Ovary (tissue), 3 donors: ENCODE measurements at regions not wholly inside any gene's neighbourhood (a gene's known extent, or its start where the extent isn't known, plus 50 kb on each side); places are given as distances from the start of the nearest gene placed in this dataset.

ENCODE experiments used
- CTCF ChIP-seq, 3 donors: fragments of 450-650 bp in 2 of 3; fragments of 200-600 bp in 1 of 3; IDR thresholded peaks; one replicate each; pipeline versions ENCODE4 v1.5.1 to v1.8.0; 2016 to 2022; ENCODE audit warnings: antibody characterized with exemption in 3 of 3, mild to moderate bottlenecking in 1 of 3
- EP300 ChIP-seq: sonication (generic); formaldehyde crosslinking; IDR thresholded peaks from one replicate; pipeline ENCODE4 v1.6.1; 2017; ENCODE audit warnings: antibody characterized with exemption
- donor health status: DM: no; HTN: no; CAD: no.

- no peak for TF ChIP-seq CTCF (IDR thresholded peaks at IDR 0.05)
- TF ChIP-seq EP300, result no peak
Measured at GRCh38 chr3:128548021-128548420, 55.0 kb upstream of the GATA2 start.
